ENCODE measurements at regions not wholly inside any gene's neighbourhood (a gene's known extent, or its start where the extent isn't known, plus 50 kb on each side); places are given as distances from the start of the nearest gene placed in this dataset.

DNA sequence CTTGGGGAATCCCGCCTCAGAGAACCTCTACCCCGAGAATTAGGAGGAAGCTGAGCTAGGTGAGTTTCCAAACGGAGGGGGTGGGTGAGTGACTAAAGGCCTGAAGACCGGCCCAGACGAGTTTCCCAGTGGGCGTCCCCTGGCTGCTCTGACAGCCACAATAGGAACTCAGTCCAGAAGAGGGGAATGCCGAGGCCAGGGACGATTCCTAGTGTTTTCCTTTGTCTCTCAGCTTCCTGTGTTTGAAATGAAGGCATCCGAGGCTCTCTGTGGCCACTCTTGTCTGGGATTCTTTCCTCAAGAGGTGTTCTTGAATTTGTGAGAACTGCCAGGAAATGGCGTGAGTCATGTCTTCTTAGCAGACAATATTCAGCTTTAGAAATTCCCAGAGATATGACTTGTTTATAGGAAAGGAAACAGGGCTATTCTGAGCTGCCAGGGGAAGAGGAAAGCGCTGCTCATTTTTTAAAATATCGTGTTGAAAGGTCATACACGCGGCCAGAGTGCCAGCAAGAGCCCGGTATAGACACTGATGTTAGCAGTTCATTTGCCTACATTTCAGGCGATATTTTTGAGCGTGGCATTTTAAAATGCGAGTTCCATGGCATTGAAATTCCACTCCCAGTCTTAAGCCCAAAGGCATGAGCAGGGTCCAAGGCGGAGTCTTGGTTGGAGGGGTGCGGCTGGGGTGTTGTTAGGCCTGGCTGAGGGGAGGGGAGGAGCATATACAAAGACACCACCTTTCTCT is 169.1 kb upstream of the KLF7 start:
- H3K36me3 ChIP-seq (ENCODE audit: control insufficient read depth in 1 of 2, insufficient read depth in 2 of 2, low read depth in 1 of 2, low read length in 2 of 2): no peaks in the 10 kb centered on the region

DNA sequence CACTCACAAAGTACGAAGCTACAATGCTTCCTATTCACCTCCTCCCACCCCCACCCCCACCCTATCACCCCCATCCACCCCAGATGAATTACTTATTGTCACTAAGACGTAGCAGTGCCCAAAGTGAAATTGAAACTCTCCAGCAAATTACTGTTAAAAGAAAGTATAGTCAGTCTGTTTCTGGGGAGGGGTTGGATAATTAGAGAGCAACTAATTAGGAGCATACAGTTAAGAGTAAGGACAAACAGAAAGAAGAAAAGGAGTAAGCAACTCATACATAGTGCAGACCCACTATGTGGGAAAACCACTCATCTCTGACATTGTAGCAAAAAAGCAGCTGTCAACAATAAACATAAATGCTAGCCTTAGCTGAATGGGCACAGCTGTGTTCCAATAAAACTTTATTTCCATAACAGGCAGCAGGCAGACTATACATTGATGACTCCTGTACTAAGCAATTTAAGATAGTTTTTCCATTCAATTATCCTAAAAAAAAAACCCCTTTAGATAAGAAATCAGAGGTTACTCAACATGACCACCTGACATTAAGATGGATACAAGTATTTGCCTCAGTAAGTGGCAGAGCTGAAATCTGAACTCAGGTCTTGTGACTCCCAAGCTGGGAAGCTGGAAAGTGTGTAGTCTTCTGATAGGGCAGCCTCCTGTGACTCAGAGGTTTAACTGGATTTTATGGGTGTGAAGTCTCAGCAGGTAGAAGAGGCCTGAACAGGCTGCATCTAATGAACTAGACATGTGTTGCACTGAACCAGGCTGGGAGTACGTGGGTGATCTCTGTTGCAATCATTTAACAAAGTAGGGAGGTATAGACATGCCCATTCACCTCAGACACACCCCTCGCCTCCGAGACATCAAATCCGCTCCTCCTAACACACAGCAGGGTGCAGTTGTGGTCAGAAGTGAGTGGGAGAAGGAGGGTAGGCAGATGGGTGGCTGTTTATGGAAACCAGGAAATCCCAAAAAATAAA is 171.8 kb upstream of the KLF7 start:
- no peaks in the 10 kb centered on the region for H3K79me1 ChIP-seq (replicated peaks; ENCODE audit: low read length, poor library complexity, severe bottlenecking)
- no peak overlapping the region for H3K23ac ChIP-seq (ENCODE audit: low read length in 2 of 2)
- H2AK5ac ChIP-seq (ENCODE audit: low read length, severe bottlenecking): no peak overlapping the region
- H3K4me2 ChIP-seq (ENCODE audit: low read length, poor library complexity, severe bottlenecking): no peak overlapping the region
- peak overlapping the region; percentile 50 to 75 for H3K18ac ChIP-seq (ENCODE audit: low read depth in 1 of 2, low read length in 2 of 2)
- WGBS: 78% methylated on average over 4 of the region's 6 CpGs
- H3K9ac ChIP-seq (ENCODE audit: low read length): no peak overlapping the region
- H3K36me3 ChIP-seq (ENCODE audit: control insufficient read depth in 1 of 2, insufficient read depth in 2 of 2, low read depth in 1 of 2, low read length in 2 of 2): no peaks in the 10 kb centered on the region
- H2BK15ac ChIP-seq (ENCODE audit: low read depth, poor library complexity, severe bottlenecking): peak overlapping the region; percentile 73
- no peak overlapping the region for H3K4me3 ChIP-seq (ENCODE audit: insufficient read depth in 1 of 2, low read depth in 1 of 2, low read length in 2 of 2)
- H3K9me3 ChIP-seq (ENCODE audit: control insufficient read depth, low read length): no peaks in the 10 kb centered on the region
- peak overlapping the region; percentile 92 for H4K91ac ChIP-seq (ENCODE audit: low read length)
- peak overlapping the region in 1 of 2 experiments; percentile 26 for H3K14ac ChIP-seq (ENCODE audit: low read length in 2 of 2)
- H3K27me3 ChIP-seq (ENCODE audit: control insufficient read depth in 1 of 2, insufficient read depth in 1 of 2, low read length in 2 of 2): no peaks in the 10 kb centered on the region
- H2BK120ac ChIP-seq (ENCODE audit: low read depth, low read length): peak overlapping the region; percentile 69
- DNase-seq: peak; percentile 70
- H3K27ac ChIP-seq (ENCODE audit: low read length, poor library complexity, severe bottlenecking): no peak overlapping the region
- H3K4ac ChIP-seq (ENCODE audit: low read depth in 1 of 2, low read length in 2 of 2): peak overlapping the region; percentile 73 to 75
- peaks cover 6% of the 10 kb centered on the region for H3K4me1 ChIP-seq (ENCODE audit: control insufficient read depth, insufficient read depth, low read depth, low read length)
- H4K8ac ChIP-seq (ENCODE audit: low read length): peak overlapping the region; percentile 66
- H2BK5ac ChIP-seq (ENCODE audit: low read depth, low read length, poor library complexity, severe bottlenecking): no peak overlapping the region
- H2AFZ ChIP-seq (ENCODE audit: low read depth, low read length): no peak overlapping the region
- peak overlapping the region; percentile 19 to 93 for H2BK12ac ChIP-seq (ENCODE audit: low read length in 2 of 2)

More for the DNA sequence above, 169.1 kb upstream of the KLF7 start:
- Histone ChIP-seq H3K18ac (ENCODE audit: low read depth in 1 of 2, low read length in 2 of 2) (peak overlapping the region; percentile 88 to 95), H2BK120ac (ENCODE audit: low read depth, low read length) (peak overlapping the region; percentile 99), H3K23ac (ENCODE audit: low read length in 2 of 2) (no peak overlapping the region), H3K27me3 (ENCODE audit: control insufficient read depth in 1 of 2, insufficient read depth in 1 of 2, low read length in 2 of 2) (no peaks in the 10 kb centered on the region), H3K4me3 (ENCODE audit: insufficient read depth in 1 of 2, low read depth in 1 of 2, low read length in 2 of 2) (peak overlapping the region in 1 of 2 experiments; percentile 67), H3K4me1 (ENCODE audit: control insufficient read depth, insufficient read depth, low read depth, low read length) (peaks cover 9% of the 10 kb centered on the region), H3K9me3 (ENCODE audit: control insufficient read depth, low read length) (no peaks in the 10 kb centered on the region), H2AFZ (ENCODE audit: low read depth, low read length) (no peak overlapping the region), H2BK12ac (ENCODE audit: low read length in 2 of 2) (peak overlapping the region; percentile 92 to 93), H3K27ac (ENCODE audit: low read length, poor library complexity, severe bottlenecking) (peak overlapping the region; percentile 81), H2BK5ac (ENCODE audit: low read depth, low read length, poor library complexity, severe bottlenecking) (peak overlapping the region; percentile 71), H4K8ac (ENCODE audit: low read length) (peak overlapping the region; percentile 76), H2BK15ac (ENCODE audit: low read depth, poor library complexity, severe bottlenecking) (peak overlapping the region; percentile 6), H3K9ac (ENCODE audit: low read length) (peak overlapping the region; percentile 90), H3K79me1 (replicated peaks; ENCODE audit: low read length, poor library complexity, severe bottlenecking) (no peaks in the 10 kb centered on the region), H3K4me2 (ENCODE audit: low read length, poor library complexity, severe bottlenecking) (peak overlapping the region; percentile 36), H3K4ac (ENCODE audit: low read depth in 1 of 2, low read length in 2 of 2) (peak overlapping the region; percentile 15 to 95), H4K91ac (ENCODE audit: low read length) (peak overlapping the region; percentile 92), H3K14ac (ENCODE audit: low read length in 2 of 2) (no peak overlapping the region), H2AK5ac (ENCODE audit: low read length, severe bottlenecking) (peak overlapping the region; percentile 27)
- under 1% methylated on average over 18 of the region's 20 CpGs for WGBS
- peak; percentile 99 for DNase-seq

GRCh38 chr2:207338220-207338607 is 172.5 kb upstream of the KLF7 start:
- H2BK5ac ChIP-seq (ENCODE audit: low read depth, low read length, poor library complexity, severe bottlenecking): no peak overlapping the region
- 83% methylated on average over 1 of the region's 3 CpGs for WGBS
- H3K27me3 ChIP-seq (ENCODE audit: control insufficient read depth in 1 of 2, insufficient read depth in 1 of 2, low read length in 2 of 2): no peaks in the 10 kb centered on the region
- H2AFZ ChIP-seq (ENCODE audit: low read depth, low read length): no peak overlapping the region
- peak overlapping the region; percentile 12 to 59 for H2BK12ac ChIP-seq (ENCODE audit: low read length in 2 of 2)
- no peaks in the 10 kb centered on the region for H3K79me1 ChIP-seq (replicated peaks; ENCODE audit: low read length, poor library complexity, severe bottlenecking)
- peak overlapping the region; percentile 73 for H2BK15ac ChIP-seq (ENCODE audit: low read depth, poor library complexity, severe bottlenecking)
- H3K18ac ChIP-seq (ENCODE audit: low read depth in 1 of 2, low read length in 2 of 2): peak overlapping the region; percentile 50 to 54
- no peak overlapping the region for H3K4me2 ChIP-seq (ENCODE audit: low read length, poor library complexity, severe bottlenecking)
- H3K4ac ChIP-seq (ENCODE audit: low read depth in 1 of 2, low read length in 2 of 2): peak overlapping the region in 1 of 2 experiments; percentile 75
- H3K4me3 ChIP-seq (ENCODE audit: insufficient read depth in 1 of 2, low read depth in 1 of 2, low read length in 2 of 2): no peak overlapping the region
- H4K8ac ChIP-seq (ENCODE audit: low read length): peak overlapping the region; percentile 8
- no peaks in the 10 kb centered on the region for H3K36me3 ChIP-seq (ENCODE audit: control insufficient read depth in 1 of 2, insufficient read depth in 2 of 2, low read depth in 1 of 2, low read length in 2 of 2)
- H3K4me1 ChIP-seq (ENCODE audit: control insufficient read depth, insufficient read depth, low read depth, low read length): peaks cover 6% of the 10 kb centered on the region
- H3K9ac ChIP-seq (ENCODE audit: low read length): no peak overlapping the region
- DNase-seq: no peak
- H3K27ac ChIP-seq (ENCODE audit: low read length, poor library complexity, severe bottlenecking): no peak overlapping the region
- H4K91ac ChIP-seq (ENCODE audit: low read length): no peak overlapping the region
- H2AK5ac ChIP-seq (ENCODE audit: low read length, severe bottlenecking): no peak overlapping the region
- no peak overlapping the region for H3K23ac ChIP-seq (ENCODE audit: low read length in 2 of 2)
- H2BK120ac ChIP-seq (ENCODE audit: low read depth, low read length): peak overlapping the region; percentile 69
- H3K9me3 ChIP-seq (ENCODE audit: control insufficient read depth, low read length): no peaks in the 10 kb centered on the region
- no peak overlapping the region for H3K14ac ChIP-seq (ENCODE audit: low read length in 2 of 2)

GRCh38 chr2:207338610-207339009 is 172.9 kb upstream of the KLF7 start:
- Histone ChIP-seq H3K36me3 (ENCODE audit: control insufficient read depth in 1 of 2, insufficient read depth in 2 of 2, low read depth in 1 of 2, low read length in 2 of 2) (no peaks in the 10 kb centered on the region), H4K8ac (ENCODE audit: low read length) (peak overlapping the region; percentile 8), H3K4me2 (ENCODE audit: low read length, poor library complexity, severe bottlenecking) (no peak overlapping the region), H3K14ac (ENCODE audit: low read length in 2 of 2) (no peak overlapping the region), H3K4ac (ENCODE audit: low read depth in 1 of 2, low read length in 2 of 2) (peak overlapping the region in 1 of 2 experiments; percentile 75), H4K91ac (ENCODE audit: low read length) (no peak overlapping the region), H3K18ac (ENCODE audit: low read depth in 1 of 2, low read length in 2 of 2) (peak overlapping the region in 1 of 2 experiments; percentile 54), H2BK12ac (ENCODE audit: low read length in 2 of 2) (peak overlapping the region; percentile 12 to 59), H2AK5ac (ENCODE audit: low read length, severe bottlenecking) (no peak overlapping the region), H2AFZ (ENCODE audit: low read depth, low read length) (no peak overlapping the region), H3K27ac (ENCODE audit: low read length, poor library complexity, severe bottlenecking) (no peak overlapping the region), H3K4me3 (ENCODE audit: insufficient read depth in 1 of 2, low read depth in 1 of 2, low read length in 2 of 2) (no peak overlapping the region), H3K9ac (ENCODE audit: low read length) (no peak overlapping the region), H3K79me1 (replicated peaks; ENCODE audit: low read length, poor library complexity, severe bottlenecking) (no peaks in the 10 kb centered on the region), H2BK15ac (ENCODE audit: low read depth, poor library complexity, severe bottlenecking) (no peak overlapping the region), H3K23ac (ENCODE audit: low read length in 2 of 2) (no peak overlapping the region), H2BK5ac (ENCODE audit: low read depth, low read length, poor library complexity, severe bottlenecking) (no peak overlapping the region), H2BK120ac (ENCODE audit: low read depth, low read length) (no peak overlapping the region), H3K9me3 (ENCODE audit: control insufficient read depth, low read length) (no peaks in the 10 kb centered on the region), H3K4me1 (ENCODE audit: control insufficient read depth, insufficient read depth, low read depth, low read length) (peaks cover 6% of the 10 kb centered on the region), H3K27me3 (ENCODE audit: control insufficient read depth in 1 of 2, insufficient read depth in 1 of 2, low read length in 2 of 2) (no peaks in the 10 kb centered on the region)
- 100% methylated on average over 1 of the region's 3 CpGs for WGBS
- no peak for DNase-seq

Data from mesenchymal stem cell (in vitro differentiated cells and primary cell).